Natural killer cell treated with Interleukin-12 subunit alpha and Interleukin-12 subunit beta and Interleukin-15 and Interleukin-18, amount 100 ng/mL, for 72 hours (primary cell): ENCODE measurements at regions not wholly inside any gene's neighbourhood (a gene's known extent, or its start where the extent isn't known, plus 50 kb on each side); places are given as distances from the start of the nearest gene placed in this dataset.
A peak's percentile ranks its signal among the peaks of the same experiment; 100 is the strongest.

ENCODE experiments used
- ATAC-seq, 2 donors: fragments of 150-1000 bp; cut with Tn5 transposase in 1 of 2; sonication (Bioruptor Pico), chemical (Tn5 transposase) in 1 of 2; 2 replicates each; pipeline ENCODE4 v1.10.0; 2021
- DNase-seq: peaks from one replicate; pipeline ENCODE4 v3.0.0; 2022; ENCODE audit warnings: low spot score
- H3K27ac Mint-ChIP-seq, 2 donors: 1 replicate in 1 of 2; 2 replicates in 1 of 2; pipeline ENCODE4 v1.8.0; 2022; ENCODE audit warnings: mixed read lengths in 2 of 2, mild to moderate bottlenecking in 1 of 2, moderate library complexity in 1 of 2
- H3K27me3 Mint-ChIP-seq, 2 donors: 1 replicate in 1 of 2; 2 replicates in 1 of 2; pipeline ENCODE4 v1.8.0; 2022; ENCODE audit warnings: mixed read lengths in 2 of 2
- H3K36me3 Mint-ChIP-seq: one replicate; pipeline ENCODE4 v1.8.0; 2022; ENCODE audit warnings: mixed read lengths
- H3K4me1 Mint-ChIP-seq, 2 donors: 1 replicate in 1 of 2; 2 replicates in 1 of 2; pipeline ENCODE4 v1.8.0; 2022; ENCODE audit warnings: low read depth in 2 of 2, mixed read lengths in 2 of 2, mild to moderate bottlenecking in 1 of 2
- H3K4me3 Mint-ChIP-seq: one replicate; pipeline ENCODE4 v1.8.0; 2022; ENCODE audit warnings: mixed read lengths
- H3K9me3 Mint-ChIP-seq: 2 replicates; pipeline ENCODE4 v1.8.0; 2022; ENCODE audit warnings: mixed read lengths

- no peaks in the 10 kb centered on the region for H3K27me3 Mint-ChIP-seq
- DNase-seq (no peak), ATAC-seq (no peak)
- peaks cover 4% of the 10 kb centered on the region for H3K9me3 Mint-ChIP-seq
- H3K27ac Mint-ChIP-seq = no peak overlapping the region
- no peaks in the 10 kb centered on the region for H3K36me3 Mint-ChIP-seq
- H3K4me1 Mint-ChIP-seq = no peaks in the 10 kb centered on the region
- no peak overlapping the region for H3K4me3 Mint-ChIP-seq
Measured at GRCh38 chr6:97654674-97655073, 371.7 kb upstream of the MMS22L start.

GRCh38 chr6:97656236-97656635, 373.2 kb upstream of the MMS22L start:
- Mint-ChIP-seq H3K4me3 (no peak overlapping the region), H3K27ac (no peak overlapping the region), H3K4me1 (no peaks in the 10 kb centered on the region), H3K9me3 (peaks cover 8% of the 10 kb centered on the region), H3K36me3 (no peaks in the 10 kb centered on the region), H3K27me3 (no peaks in the 10 kb centered on the region)
- ATAC-seq = no peak
- DNase-seq = no peak

GRCh38 chr6:97656706-97657350, 373.8 kb upstream of the MMS22L start:
- no peak for DNase-seq
- Mint-ChIP-seq H3K27ac (no peak overlapping the region), H3K27me3 (no peaks in the 10 kb centered on the region), H3K36me3 (peaks cover 2% of the 10 kb centered on the region), H3K9me3 (peaks cover 10% of the 10 kb centered on the region), H3K4me3 (no peak overlapping the region), H3K4me1 (no peaks in the 10 kb centered on the region)
- no peak for ATAC-seq

GRCh38 chr6:97658090-97658489, 375.1 kb upstream of the MMS22L start:
- Mint-ChIP-seq H3K27ac (no peak overlapping the region), H3K9me3 (peaks cover 13% of the 10 kb centered on the region), H3K27me3 (no peaks in the 10 kb centered on the region), H3K36me3 (peaks cover 6% of the 10 kb centered on the region), H3K4me1 (no peaks in the 10 kb centered on the region), H3K4me3 (no peak overlapping the region)
- no peak for DNase-seq
- no peak for ATAC-seq

- DNase-seq (no peak), ATAC-seq (no peak)
- H3K9me3 Mint-ChIP-seq = peaks cover 9% of the 10 kb centered on the region
- no peak overlapping the region for H3K27ac Mint-ChIP-seq
- no peak overlapping the region for H3K4me3 Mint-ChIP-seq
- no peaks in the 10 kb centered on the region for H3K27me3 Mint-ChIP-seq
- H3K4me1 Mint-ChIP-seq = no peaks in the 10 kb centered on the region
- H3K36me3 Mint-ChIP-seq = peaks cover 6% of the 10 kb centered on the region
Measured at GRCh38 chr6:97663252-97663651, 380.2 kb upstream of the MMS22L start.

GRCh38 chr6:97665446-97665845, 382.4 kb upstream of the MMS22L start:
- peaks cover 9% of the 10 kb centered on the region for H3K9me3 Mint-ChIP-seq
- peaks cover 6% of the 10 kb centered on the region for H3K36me3 Mint-ChIP-seq
- no peaks in the 10 kb centered on the region for H3K4me1 Mint-ChIP-seq
- H3K4me3 Mint-ChIP-seq = no peak overlapping the region
- no peak for ATAC-seq
- DNase-seq = no peak
- no peak overlapping the region for H3K27ac Mint-ChIP-seq
- no peaks in the 10 kb centered on the region for H3K27me3 Mint-ChIP-seq

- DNase-seq = no peak
- H3K9me3 Mint-ChIP-seq = peaks cover 2% of the 10 kb centered on the region
- ATAC-seq = no peak
- no peak overlapping the region for H3K4me3 Mint-ChIP-seq
- peaks cover 3% of the 10 kb centered on the region for H3K36me3 Mint-ChIP-seq
- no peaks in the 10 kb centered on the region for H3K27me3 Mint-ChIP-seq
- no peak overlapping the region for H3K27ac Mint-ChIP-seq
- no peaks in the 10 kb centered on the region for H3K4me1 Mint-ChIP-seq
Measured at GRCh38 chr6:97666889-97667288, 383.9 kb upstream of the MMS22L start.

GRCh38 chr6:97668716-97669115, 385.7 kb upstream of the MMS22L start:
- ATAC-seq (no peak), DNase-seq (no peak)
- Mint-ChIP-seq H3K4me1 (no peaks in the 10 kb centered on the region), H3K27ac (no peak overlapping the region), H3K27me3 (no peaks in the 10 kb centered on the region), H3K36me3 (no peaks in the 10 kb centered on the region), H3K9me3 (peaks cover 3% of the 10 kb centered on the region), H3K4me3 (no peak overlapping the region)

GRCh38 chr6:97669191-97670031, 386.4 kb upstream of the MMS22L start:
- DNase-seq = no peak
- H3K4me3 Mint-ChIP-seq = no peak overlapping the region
- H3K36me3 Mint-ChIP-seq = no peaks in the 10 kb centered on the region
- H3K4me1 Mint-ChIP-seq = no peaks in the 10 kb centered on the region
- ATAC-seq = peak; percentile 36 to 56
- H3K9me3 Mint-ChIP-seq = peaks cover 3% of the 10 kb centered on the region
- no peak overlapping the region for H3K27ac Mint-ChIP-seq
- H3K27me3 Mint-ChIP-seq = no peaks in the 10 kb centered on the region

GRCh38 chr6:97674802-97675201, 391.8 kb upstream of the MMS22L start:
- Mint-ChIP-seq H3K27ac (no peak overlapping the region), H3K9me3 (peaks cover 14% of the 10 kb centered on the region)
- ATAC-seq = no peak

GRCh38 chr6:97677626-97678025, 394.6 kb upstream of the MMS22L start:
- Mint-ChIP-seq H3K36me3 (no peaks in the 10 kb centered on the region), H3K27me3 (no peaks in the 10 kb centered on the region), H3K4me1 (no peaks in the 10 kb centered on the region), H3K9me3 (peaks cover 17% of the 10 kb centered on the region), H3K27ac (no peak overlapping the region), H3K4me3 (no peak overlapping the region)
- no peak for DNase-seq
- no peak for ATAC-seq

More at GRCh38 chr6:97674802-97675201, 391.8 kb upstream of the MMS22L start:
- Mint-ChIP-seq H3K36me3 (no peaks in the 10 kb centered on the region), H3K4me1 (no peaks in the 10 kb centered on the region), H3K27me3 (no peaks in the 10 kb centered on the region), H3K4me3 (no peak overlapping the region)
- no peak for DNase-seq

- no peak overlapping the region for H3K27ac Mint-ChIP-seq
- H3K27me3 Mint-ChIP-seq = no peaks in the 10 kb centered on the region
- H3K36me3 Mint-ChIP-seq = no peaks in the 10 kb centered on the region
- no peak for DNase-seq
- ATAC-seq = no peak
- H3K4me1 Mint-ChIP-seq = no peaks in the 10 kb centered on the region
- H3K4me3 Mint-ChIP-seq = no peak overlapping the region
- peaks cover 6% of the 10 kb centered on the region for H3K9me3 Mint-ChIP-seq
Measured at GRCh38 chr6:97687916-97688315, 404.9 kb upstream of the MMS22L start.

- Mint-ChIP-seq H3K4me3 (no peak overlapping the region), H3K36me3 (no peaks in the 10 kb centered on the region), H3K27me3 (no peaks in the 10 kb centered on the region), H3K27ac (no peak overlapping the region), H3K9me3 (peaks cover 5% of the 10 kb centered on the region), H3K4me1 (no peaks in the 10 kb centered on the region)
- ATAC-seq (no peak), DNase-seq (no peak)
Measured at GRCh38 chr6:97689078-97689754, 406.2 kb upstream of the MMS22L start.

- ATAC-seq (no peak), DNase-seq (no peak)
- H3K4me3 Mint-ChIP-seq = no peak overlapping the region
- H3K4me1 Mint-ChIP-seq = no peaks in the 10 kb centered on the region
- no peaks in the 10 kb centered on the region for H3K27me3 Mint-ChIP-seq
- no peaks in the 10 kb centered on the region for H3K36me3 Mint-ChIP-seq
- H3K9me3 Mint-ChIP-seq = peaks cover 4% of the 10 kb centered on the region
- H3K27ac Mint-ChIP-seq = no peak overlapping the region
Measured at GRCh38 chr6:97697456-97697855, 414.4 kb upstream of the MMS22L start.
